HepG2 (cell line): ENCODE measurements at regions not wholly inside any gene's neighbourhood (a gene's known extent, or its start where the extent isn't known, plus 50 kb on each side); places are given as distances from the start of the nearest gene placed in this dataset.

ENCODE experiments used
- CAMTA2 ChIP-seq: sonication (generic); formaldehyde crosslinking; IDR thresholded peaks from 2 replicates; pipeline ENCODE4 v1.4.0; 2020; ENCODE audit warnings: mild to moderate bottlenecking, missing genetic modification reagents, borderline replicate concordance
- GABPB1 ChIP-seq: IDR thresholded peaks from 2 replicates; pipeline ENCODE4 v1.6.1; 2016; ENCODE audit warnings: mild to moderate bottlenecking, missing genetic modification reagents, moderate library complexity, missing compliant biosample characterization
- JUND ChIP-seq: sonication (generic); formaldehyde crosslinking; IDR thresholded peaks from 2 replicates; pipeline ENCODE4 v1.8.0; 2022; ENCODE audit warnings: mild to moderate bottlenecking, missing genetic modification reagents
- KDM3A ChIP-seq: IDR thresholded peaks from 2 replicates; pipeline ENCODE4 v1.6.1; 2018; ENCODE audit warnings: low read depth, missing compliant biosample characterization
- KMT2B ChIP-seq: IDR thresholded peaks from 2 replicates; pipeline ENCODE4 v1.6.1; 2016; ENCODE audit warnings: missing genetic modification reagents, missing compliant biosample characterization
- MEIS2 ChIP-seq: sonication (generic); formaldehyde crosslinking; IDR thresholded peaks from 2 replicates; pipeline ENCODE4 v1.9.0; 2021; ENCODE audit warnings: mild to moderate bottlenecking, missing genetic modification reagents
- TEAD2 ChIP-seq: sonication (generic); formaldehyde crosslinking; IDR thresholded peaks from 2 replicates; pipeline ENCODE4 v1.9.0; 2021; ENCODE audit warnings: missing genetic modification reagents
- ZBTB21 ChIP-seq: sonication (generic); formaldehyde crosslinking; IDR thresholded peaks from 2 replicates; pipeline ENCODE4 v1.4.0; 2020; ENCODE audit warnings: missing genetic modification reagents
- ZNF160 ChIP-seq: sonication (generic); formaldehyde crosslinking; IDR thresholded peaks from 2 replicates; pipeline ENCODE4 v1.8.0; 2022; ENCODE audit warnings: mild to moderate bottlenecking, inconsistent platforms, missing genetic modification reagents
- ZNF260 ChIP-seq: sonication (generic); formaldehyde crosslinking; IDR thresholded peaks from 2 replicates; pipeline ENCODE4 v1.4.0; 2020; ENCODE audit warnings: missing genetic modification reagents, low read depth, mild to moderate bottlenecking, borderline replicate concordance
- ZNF430 ChIP-seq: sonication (generic); formaldehyde crosslinking; IDR thresholded peaks from 2 replicates; pipeline ENCODE4 v1.9.0; 2021; ENCODE audit warnings: mild to moderate bottlenecking, missing genetic modification reagents
- ZNF766 ChIP-seq: sonication (generic); formaldehyde crosslinking; IDR thresholded peaks from 2 replicates; pipeline ENCODE4 v1.5.0; 2020; ENCODE audit warnings: missing genetic modification reagents, borderline replicate concordance
- ZNF772 ChIP-seq: sonication (generic); formaldehyde crosslinking; IDR thresholded peaks from 2 replicates; pipeline ENCODE4 v1.5.0; 2020; ENCODE audit warnings: mild to moderate bottlenecking, missing genetic modification reagents
- ZNF777 ChIP-seq: sonication (generic); formaldehyde crosslinking; IDR thresholded peaks from 2 replicates; pipeline ENCODE4 v1.4.0; 2020; ENCODE audit warnings: missing genetic modification reagents
- ZNF878 ChIP-seq: sonication (generic); formaldehyde crosslinking; IDR thresholded peaks from 2 replicates; pipeline ENCODE4 v1.8.1; 2023; ENCODE audit warnings: mild to moderate bottlenecking, missing genetic modification reagents, moderate library complexity
- ZNF879 ChIP-seq: sonication (generic); formaldehyde crosslinking; IDR thresholded peaks from 2 replicates; pipeline ENCODE4 v1.8.1; 2023; ENCODE audit warnings: missing genetic modification reagents
- ZSCAN12 ChIP-seq: sonication (generic); formaldehyde crosslinking; IDR thresholded peaks from 2 replicates; pipeline ENCODE4 v1.9.0; 2021; ENCODE audit warnings: mild to moderate bottlenecking, missing genetic modification reagents
- ZSCAN25 ChIP-seq: sonication (generic); formaldehyde crosslinking; IDR thresholded peaks from 2 replicates; pipeline ENCODE4 v1.8.0; 2022; ENCODE audit warnings: mild to moderate bottlenecking, missing genetic modification reagents
- TF ChIP-seq, protein P1 (sequence below): sonication (generic); formaldehyde crosslinking; IDR thresholded peaks from 2 replicates; pipeline ENCODE4 v1.4.0; 2020; ENCODE audit warnings: missing genetic modification reagents, borderline replicate concordance
- TF ChIP-seq, protein P2 (sequence below): sonication (generic); formaldehyde crosslinking; IDR thresholded peaks from 2 replicates; pipeline ENCODE4 v1.8.0; 2022; ENCODE audit warnings: missing genetic modification reagents, mild to moderate bottlenecking, inconsistent platforms, borderline replicate concordance
- TF ChIP-seq, protein P3 (sequence below): IDR thresholded peaks from 2 replicates; pipeline ENCODE4 v1.6.1; 2016; ENCODE audit warnings: missing biosample characterization, missing genetic modification reagents, low read depth
- TF ChIP-seq, protein P4 (sequence below): IDR thresholded peaks from 2 replicates; pipeline ENCODE4 v1.6.1; 2012; ENCODE audit warnings: inconsistent platforms

DNA sequence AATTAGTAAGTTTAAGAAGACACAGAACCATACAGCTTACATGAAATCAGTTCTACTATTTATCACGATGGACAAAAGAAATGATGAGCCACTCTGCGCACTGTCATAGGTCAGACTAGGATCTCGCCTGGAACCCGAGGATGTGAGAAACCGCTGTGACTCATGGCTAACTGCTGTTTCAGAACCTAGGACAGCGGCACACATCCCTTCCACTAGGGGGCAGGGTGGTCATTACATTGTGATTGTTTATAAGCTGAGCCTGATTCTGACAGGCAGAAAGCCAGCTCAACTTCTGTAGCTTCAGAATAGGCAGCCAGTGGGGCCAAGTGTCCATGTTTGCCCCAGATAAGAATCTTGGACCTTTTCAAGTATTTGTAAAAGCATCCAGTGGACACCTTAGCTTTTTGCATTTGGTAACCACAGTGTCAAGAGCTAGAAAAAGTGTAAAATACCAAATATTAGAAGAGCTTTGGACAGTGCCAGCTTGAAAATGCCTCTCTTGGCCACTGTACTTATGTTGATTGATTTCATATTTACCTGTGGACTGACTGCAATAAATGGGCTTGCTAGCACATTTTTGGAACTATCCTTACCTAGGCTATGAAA, 115.8 kb downstream of the KBTBD8 start (continued):
- TF ChIP-seq, protein P1, sequence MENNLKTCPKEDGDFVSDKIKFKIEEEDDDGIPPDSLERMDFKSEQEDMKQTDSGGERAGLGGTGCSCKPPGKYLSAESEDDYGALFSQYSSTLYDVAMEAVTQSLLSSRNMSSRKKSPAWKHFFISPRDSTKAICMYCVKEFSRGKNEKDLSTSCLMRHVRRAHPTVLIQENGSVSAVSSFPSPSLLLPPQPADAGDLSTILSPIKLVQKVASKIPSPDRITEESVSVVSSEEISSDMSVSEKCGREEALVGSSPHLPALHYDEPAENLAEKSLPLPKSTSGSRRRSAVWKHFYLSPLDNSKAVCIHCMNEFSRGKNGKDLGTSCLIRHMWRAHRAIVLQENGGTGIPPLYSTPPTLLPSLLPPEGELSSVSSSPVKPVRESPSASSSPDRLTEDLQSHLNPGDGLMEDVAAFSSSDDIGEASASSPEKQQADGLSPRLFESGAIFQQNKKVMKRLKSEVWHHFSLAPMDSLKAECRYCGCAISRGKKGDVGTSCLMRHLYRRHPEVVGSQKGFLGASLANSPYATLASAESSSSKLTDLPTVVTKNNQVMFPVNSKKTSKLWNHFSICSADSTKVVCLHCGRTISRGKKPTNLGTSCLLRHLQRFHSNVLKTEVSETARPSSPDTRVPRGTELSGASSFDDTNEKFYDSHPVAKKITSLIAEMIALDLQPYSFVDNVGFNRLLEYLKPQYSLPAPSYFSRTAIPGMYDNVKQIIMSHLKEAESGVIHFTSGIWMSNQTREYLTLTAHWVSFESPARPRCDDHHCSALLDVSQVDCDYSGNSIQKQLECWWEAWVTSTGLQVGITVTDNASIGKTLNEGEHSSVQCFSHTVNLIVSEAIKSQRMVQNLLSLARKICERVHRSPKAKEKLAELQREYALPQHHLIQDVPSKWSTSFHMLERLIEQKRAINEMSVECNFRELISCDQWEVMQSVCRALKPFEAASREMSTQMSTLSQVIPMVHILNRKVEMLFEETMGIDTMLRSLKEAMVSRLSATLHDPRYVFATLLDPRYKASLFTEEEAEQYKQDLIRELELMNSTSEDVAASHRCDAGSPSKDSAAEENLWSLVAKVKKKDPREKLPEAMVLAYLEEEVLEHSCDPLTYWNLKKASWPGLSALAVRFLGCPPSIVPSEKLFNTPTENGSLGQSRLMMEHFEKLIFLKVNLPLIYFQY (CRISPR knock-in tag), result peak; percentile 92
- TF ChIP-seq ZSCAN25 (peak; percentile 78; the same call in 1 of the 2 replicates), ZNF879 (0 out of 2 replicates have a peak, but pooled peaks have one; percentile 50), ZNF160 (CRISPR knock-in tag) (peak; percentile 84; the same call in 1 of the 2 replicates), ZNF777 (CRISPR knock-in tag) (peak; percentile 67), CAMTA2 (no peak), ZNF766 (CRISPR knock-in tag) (peak; percentile 93; the same call in 1 of the 2 replicates), GABPB1 (peak; percentile 33; the same call in 1 of the 2 replicates), ZNF878 (CRISPR knock-in tag) (peak; percentile 66; the same call in 1 of the 2 replicates), KMT2B (CRISPR knock-in tag) (peak; percentile 85), ZSCAN12 (CRISPR knock-in tag) (peak; percentile 31; the same call in 1 of the 2 replicates), KDM3A (peak; percentile 65; the same call in 1 of the 2 replicates), JUND (CRISPR knock-in tag) (0 out of 2 replicates have a peak, but pooled peaks have one; percentile 36), MEIS2 (CRISPR knock-in tag) (peak; percentile 93; the same call in 1 of the 2 replicates), ZNF772 (peak; percentile 96), ZNF430 (peak; percentile 94), ZBTB21 (peak; percentile 68; the same call in 1 of the 2 replicates), ZNF260 (CRISPR knock-in tag) (no peak), TEAD2 (CRISPR knock-in tag) (peak; percentile 89; the same call in 1 of the 2 replicates)
- TF ChIP-seq, protein P2, sequence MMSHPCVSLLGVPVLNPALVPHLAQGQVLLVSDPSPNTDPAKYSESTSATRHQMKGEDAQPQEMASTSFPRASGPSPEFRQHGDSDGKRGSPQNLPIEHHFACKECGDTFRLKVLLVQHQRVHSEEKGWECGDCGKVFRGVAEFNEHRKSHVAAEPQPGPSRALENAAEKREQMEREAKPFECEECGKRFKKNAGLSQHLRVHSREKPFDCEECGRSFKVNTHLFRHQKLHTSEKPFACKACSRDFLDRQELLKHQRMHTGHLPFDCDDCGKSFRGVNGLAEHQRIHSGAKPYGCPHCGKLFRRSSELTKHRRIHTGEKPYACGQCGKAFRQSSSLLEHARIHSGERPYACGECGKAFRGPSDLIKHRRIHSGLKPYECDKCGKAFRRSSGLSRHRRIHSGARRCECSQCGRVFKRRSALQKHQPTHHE (CRISPR knock-in tag), result peak; percentile 71; the same call in 1 of the 2 replicates
- TF ChIP-seq, protein P3, sequence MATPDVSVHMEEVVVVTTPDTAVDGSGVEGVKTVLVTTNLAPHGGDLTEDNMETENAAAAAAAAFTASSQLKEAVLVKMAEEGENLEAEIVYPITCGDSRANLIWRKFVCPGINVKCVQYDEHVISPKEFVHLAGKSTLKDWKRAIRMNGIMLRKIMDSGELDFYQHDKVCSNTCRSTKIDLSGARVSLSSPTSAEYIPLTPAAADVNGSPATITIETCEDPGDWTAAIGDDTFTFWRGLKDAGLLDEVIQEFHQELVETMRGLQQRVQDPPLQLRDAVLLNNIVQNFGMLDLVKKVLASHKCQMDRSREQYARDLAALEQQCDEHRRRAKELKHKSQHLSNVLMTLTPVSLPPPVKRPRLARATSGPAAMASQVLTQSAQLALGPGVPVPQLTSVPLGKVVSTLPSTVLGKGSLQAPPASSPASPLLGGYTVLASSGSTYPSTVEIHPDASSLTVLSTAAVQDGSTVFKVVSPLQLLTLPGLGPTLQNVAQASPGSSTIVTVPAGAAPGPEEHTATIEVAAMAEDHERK (CRISPR knock-in tag), result no peak
- TF ChIP-seq, protein P4, sequence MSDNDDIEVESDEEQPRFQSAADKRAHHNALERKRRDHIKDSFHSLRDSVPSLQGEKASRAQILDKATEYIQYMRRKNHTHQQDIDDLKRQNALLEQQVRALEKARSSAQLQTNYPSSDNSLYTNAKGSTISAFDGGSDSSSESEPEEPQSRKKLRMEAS, result no peak; the same call in 1 of the 2 replicates
